ENCODE measurements at regions not wholly inside any gene's neighbourhood (a gene's known extent, or its start where the extent isn't known, plus 50 kb on each side); places are given as distances from the start of the nearest gene placed in this dataset.
"Not testable (repeated sequence)": the region's sequence is repeated elsewhere in the genome, so short reads cannot be mapped to it uniquely, and the experiment has no call there.

DNA sequence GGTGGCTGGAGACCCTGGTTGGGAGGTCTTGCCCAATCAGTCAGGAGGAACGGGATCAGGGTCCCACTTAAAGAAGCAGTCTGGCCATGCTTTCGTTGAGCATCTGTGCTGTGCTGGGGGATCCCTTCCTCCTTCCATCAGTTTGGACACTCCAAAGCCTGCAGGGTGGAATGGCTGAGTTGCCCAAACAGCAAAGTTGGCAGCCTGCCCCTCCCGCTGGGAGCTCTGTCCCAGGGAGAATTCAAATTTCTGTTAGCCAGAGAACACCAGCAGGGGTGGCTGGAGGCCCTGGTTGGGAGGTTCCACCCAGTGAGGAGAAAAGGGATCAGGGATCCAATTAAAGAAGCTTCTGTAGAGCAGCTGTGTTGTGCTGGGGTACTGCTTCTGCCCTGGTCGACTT is 96.9 kb upstream of the CTAGE1 start:
- H3K9me3 ChIP-seq (ENCODE audit: control insufficient read depth, insufficient read depth, low read length): no peaks in the 10 kb centered on the region
- H3K4me1 ChIP-seq (ENCODE audit: insufficient read depth, low read length): no peaks in the 10 kb centered on the region
- H3K36me3 ChIP-seq (ENCODE audit: insufficient read depth, low read length): no peaks in the 10 kb centered on the region
- no peak overlapping the region for H3K9ac ChIP-seq (ENCODE audit: low read depth, low read length)

DNA sequence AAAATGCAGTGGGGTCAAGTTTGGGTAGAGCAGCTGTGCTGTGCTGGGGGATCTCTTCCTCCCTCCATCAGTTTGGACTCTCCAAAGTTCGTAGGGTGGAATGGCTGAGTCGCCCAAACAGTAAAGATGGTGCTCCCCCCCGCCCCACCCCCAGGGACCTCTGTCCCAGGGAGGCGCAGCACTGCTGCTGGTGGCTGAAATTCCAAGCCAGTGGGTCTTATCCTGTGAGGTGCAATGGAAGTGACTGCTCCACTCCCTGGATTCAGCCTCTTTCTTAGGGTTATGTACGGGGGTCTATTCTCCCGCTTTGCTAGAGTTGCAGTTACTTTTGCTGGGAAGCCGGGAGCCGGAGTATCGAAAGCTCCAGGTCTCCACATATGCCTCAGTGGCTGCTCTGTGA is 97.5 kb upstream of the CTAGE1 start:
- Histone ChIP-seq H3K36me3 (ENCODE audit: insufficient read depth, low read length) (no peaks in the 10 kb centered on the region), H3K4me1 (ENCODE audit: insufficient read depth, low read length) (no peaks in the 10 kb centered on the region), H3K9ac (ENCODE audit: low read depth, low read length) (no peak overlapping the region), H3K9me3 (ENCODE audit: control insufficient read depth, insufficient read depth, low read length) (no peaks in the 10 kb centered on the region)

DNA sequence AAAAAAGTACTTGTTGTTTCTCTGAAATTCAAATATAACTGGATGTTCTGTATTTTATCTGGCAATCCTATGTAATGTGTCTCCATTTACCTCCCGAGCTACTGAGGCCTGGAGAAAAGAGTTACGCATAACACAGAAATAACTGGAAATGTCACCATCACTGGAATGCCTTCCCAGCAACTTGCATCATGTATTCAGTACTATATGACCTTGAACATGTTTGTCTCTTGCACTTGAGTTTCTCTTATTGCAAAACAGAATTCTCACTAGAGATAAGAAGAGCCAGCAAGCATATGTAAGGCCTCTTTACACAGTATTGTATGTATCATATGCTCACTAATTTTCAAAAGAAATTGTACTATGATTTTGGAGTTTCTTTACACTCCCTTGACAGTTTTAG is 99.6 kb upstream of the CTAGE1 start:
- H3K36me3 ChIP-seq (ENCODE audit: insufficient read depth, low read length): no peaks in the 10 kb centered on the region
- H3K4me1 ChIP-seq (ENCODE audit: insufficient read depth, low read length): no peaks in the 10 kb centered on the region
- H3K9me3 ChIP-seq (ENCODE audit: control insufficient read depth, insufficient read depth, low read length): no peaks in the 10 kb centered on the region
- H3K9ac ChIP-seq (ENCODE audit: low read depth, low read length): no peak overlapping the region

DNA sequence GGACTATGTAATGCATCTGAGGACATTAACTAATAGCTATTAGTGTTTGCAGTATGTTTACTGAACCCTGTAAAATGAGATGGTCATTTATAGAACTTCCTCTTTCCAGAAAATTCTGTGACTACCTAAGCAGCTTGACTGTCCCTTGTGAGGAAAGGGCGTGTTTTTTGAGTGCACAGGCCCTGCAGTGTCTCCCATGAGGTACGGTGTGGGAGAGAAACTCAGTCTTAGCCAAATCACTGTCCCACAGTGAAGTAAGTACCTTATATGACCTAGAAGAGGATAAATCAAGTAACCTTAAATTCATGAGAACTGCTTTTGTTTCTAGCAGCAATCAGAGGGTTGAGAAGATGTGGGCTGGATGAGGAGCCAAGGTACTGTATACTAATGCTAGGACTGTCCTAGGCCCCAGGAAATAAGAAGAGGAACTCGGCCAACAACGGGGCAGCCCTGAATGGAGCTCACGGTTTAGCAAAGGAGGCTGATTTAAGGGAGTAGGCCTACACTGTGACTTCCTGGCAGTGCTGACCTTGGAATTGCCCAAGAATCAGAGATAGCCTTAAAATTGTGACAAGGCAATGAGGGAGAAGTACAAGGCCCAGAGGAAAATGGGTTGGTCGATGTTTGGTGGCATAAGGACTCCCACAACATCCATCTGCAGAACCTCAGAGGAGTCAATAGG is 103.5 kb upstream of the CTAGE1 start:
- H3K9ac ChIP-seq (ENCODE audit: low read depth, low read length): no peak overlapping the region
- H3K36me3 ChIP-seq (ENCODE audit: insufficient read depth, low read length): no peaks in the 10 kb centered on the region
- H3K9me3 ChIP-seq (ENCODE audit: control insufficient read depth, insufficient read depth, low read length): no peaks in the 10 kb centered on the region
- no peaks in the 10 kb centered on the region for H3K4me1 ChIP-seq (ENCODE audit: insufficient read depth, low read length)

DNA sequence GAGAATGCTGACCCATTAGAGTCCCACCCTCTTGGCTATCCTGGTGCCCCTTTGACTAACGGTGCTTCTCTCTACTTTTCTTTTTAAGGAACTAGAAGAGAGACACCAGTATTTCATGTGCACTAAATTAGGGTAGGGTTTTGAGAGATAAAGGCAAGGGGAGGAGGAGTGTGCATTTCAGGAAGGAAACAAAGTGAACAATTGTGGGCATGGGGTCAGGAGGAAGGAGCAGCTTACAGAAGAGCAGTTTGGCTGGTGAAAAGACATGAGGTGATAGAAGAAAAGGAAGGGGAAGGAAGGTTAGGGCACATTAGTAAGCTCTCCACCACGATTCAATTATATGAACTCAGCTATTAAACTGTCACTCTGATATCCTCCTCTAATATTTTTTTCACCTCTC is 105.8 kb upstream of the CTAGE1 start:
- Histone ChIP-seq H3K4me1 (ENCODE audit: insufficient read depth, low read length) (no peaks in the 10 kb centered on the region), H3K36me3 (ENCODE audit: insufficient read depth, low read length) (no peaks in the 10 kb centered on the region), H3K9ac (ENCODE audit: low read depth, low read length) (no peak overlapping the region)

DNA sequence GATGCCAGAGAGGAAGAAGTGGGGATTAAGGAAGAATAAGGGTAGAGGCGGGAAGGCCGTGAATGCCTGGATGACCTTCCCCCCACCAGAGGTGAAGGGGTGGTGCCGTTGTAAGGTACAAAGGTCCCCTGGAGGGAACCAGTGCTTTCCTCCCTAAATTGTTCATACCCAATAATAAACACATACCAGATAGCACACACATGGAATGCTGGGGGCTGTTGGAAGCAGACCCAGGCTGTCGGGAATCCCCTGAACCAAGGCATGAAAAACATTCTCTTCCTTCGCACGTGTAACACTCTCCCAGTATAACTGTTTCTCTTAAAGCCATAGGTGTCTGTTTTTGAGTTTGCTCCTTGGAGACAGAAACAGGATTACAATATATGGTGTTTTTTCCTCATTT is 107.1 kb upstream of the CTAGE1 start:
- H3K36me3 ChIP-seq (ENCODE audit: insufficient read depth, low read length): no peaks in the 10 kb centered on the region
- no peaks in the 10 kb centered on the region for H3K9me3 ChIP-seq (ENCODE audit: control insufficient read depth, insufficient read depth, low read length)
- no peak overlapping the region for H3K9ac ChIP-seq (ENCODE audit: low read depth, low read length)
- no peaks in the 10 kb centered on the region for H3K4me1 ChIP-seq (ENCODE audit: insufficient read depth, low read length)

More for the DNA sequence above, 105.8 kb upstream of the CTAGE1 start:
- no peaks in the 10 kb centered on the region for H3K9me3 ChIP-seq (ENCODE audit: control insufficient read depth, insufficient read depth, low read length)

DNA sequence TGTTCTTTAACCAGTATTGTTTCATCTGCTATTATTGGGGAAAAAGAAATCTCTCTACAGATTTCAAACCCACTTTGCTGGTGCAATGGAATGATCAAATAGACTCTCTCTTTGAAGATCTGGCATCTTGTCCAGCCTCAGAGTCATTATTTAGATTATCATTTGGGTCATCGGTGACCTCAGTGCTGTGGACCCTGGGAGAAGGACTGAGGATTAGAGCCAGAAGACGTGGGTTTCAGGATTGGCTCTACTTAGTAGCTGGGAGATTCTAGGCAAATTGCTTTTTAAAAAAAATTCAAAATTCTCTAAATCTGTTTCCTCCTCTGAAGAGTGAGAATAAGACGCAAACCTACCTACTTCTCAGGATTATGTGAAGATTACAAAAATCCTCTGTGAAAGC is 107.6 kb upstream of the CTAGE1 start:
- Histone ChIP-seq H3K4me1 (ENCODE audit: insufficient read depth, low read length) (no peaks in the 10 kb centered on the region), H3K9me3 (ENCODE audit: control insufficient read depth, insufficient read depth, low read length) (no peaks in the 10 kb centered on the region), H3K9ac (ENCODE audit: low read depth, low read length) (no peak overlapping the region), H3K36me3 (ENCODE audit: insufficient read depth, low read length) (no peaks in the 10 kb centered on the region)

DNA sequence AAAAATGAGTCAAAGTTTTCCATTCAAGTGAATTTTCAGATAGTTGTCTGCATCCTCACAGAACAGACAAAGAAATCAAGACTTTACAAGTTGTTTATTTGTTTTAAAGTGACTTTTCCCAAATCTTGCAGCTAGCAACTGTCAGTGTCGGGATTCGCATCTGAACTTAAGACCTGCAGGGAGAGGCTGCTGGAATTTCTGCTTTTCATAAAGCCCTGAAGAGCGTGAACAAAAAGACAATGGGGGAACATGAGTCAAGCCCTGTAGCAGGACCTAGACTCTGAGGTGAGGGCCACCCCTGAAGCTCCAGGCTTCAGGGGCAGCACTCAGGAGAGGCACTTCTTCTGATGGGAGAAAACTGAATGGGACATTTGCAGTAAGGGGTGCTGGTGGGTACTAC is 108.2 kb upstream of the CTAGE1 start:
- H3K4me1 ChIP-seq (ENCODE audit: insufficient read depth, low read length): no peaks in the 10 kb centered on the region
- no peaks in the 10 kb centered on the region for H3K36me3 ChIP-seq (ENCODE audit: insufficient read depth, low read length)
- no peak overlapping the region for H3K9ac ChIP-seq (ENCODE audit: low read depth, low read length)
- H3K9me3 ChIP-seq (ENCODE audit: control insufficient read depth, insufficient read depth, low read length): no peaks in the 10 kb centered on the region

DNA sequence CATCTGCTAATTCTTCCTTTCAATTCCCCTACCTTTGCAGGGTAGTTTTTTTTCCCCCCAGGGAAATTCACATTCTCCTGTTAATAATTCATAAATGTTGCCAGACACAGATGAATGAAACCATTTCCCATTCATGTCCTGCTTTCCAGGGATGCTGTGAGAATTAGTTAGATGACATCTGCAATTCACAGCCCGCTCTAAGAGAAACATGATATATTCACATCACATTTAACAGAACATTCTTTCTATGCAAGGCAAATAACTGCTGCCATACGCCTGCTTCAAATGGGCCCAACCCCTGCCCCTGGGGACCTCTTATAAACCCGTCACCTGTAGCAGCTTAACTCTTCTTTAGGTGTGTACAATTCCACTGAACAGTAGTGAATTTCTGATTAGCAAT is 110.6 kb upstream of the CTAGE1 start:
- H3K36me3 ChIP-seq (ENCODE audit: insufficient read depth, low read length): no peaks in the 10 kb centered on the region
- no peaks in the 10 kb centered on the region for H3K4me1 ChIP-seq (ENCODE audit: insufficient read depth, low read length)
- H3K9ac ChIP-seq (ENCODE audit: low read depth, low read length): no peak overlapping the region
- H3K9me3 ChIP-seq (ENCODE audit: control insufficient read depth, insufficient read depth, low read length): no peaks in the 10 kb centered on the region

GRCh38 chr18:22534706-22535105 is 117.0 kb upstream of the CTAGE1 start:
- H3K36me3 ChIP-seq (ENCODE audit: insufficient read depth, low read length); H3K9ac ChIP-seq (ENCODE audit: low read depth, low read length); H3K9me3 ChIP-seq (ENCODE audit: control insufficient read depth, insufficient read depth, low read length); H3K4me1 ChIP-seq (ENCODE audit: insufficient read depth, low read length): not testable (repeated sequence)

GRCh38 chr18:22536558-22536957 is 118.8 kb upstream of the CTAGE1 start:
- no peak overlapping the region for H3K9ac ChIP-seq (ENCODE audit: low read depth, low read length)
- H3K4me1 ChIP-seq (ENCODE audit: insufficient read depth, low read length): no peaks in the 10 kb centered on the region
- no peaks in the 10 kb centered on the region; the same call in 1 of the 2 replicates for H3K9me3 ChIP-seq (ENCODE audit: control insufficient read depth, insufficient read depth, low read length)
- H3K36me3 ChIP-seq (ENCODE audit: insufficient read depth, low read length): no peaks in the 10 kb centered on the region

DNA sequence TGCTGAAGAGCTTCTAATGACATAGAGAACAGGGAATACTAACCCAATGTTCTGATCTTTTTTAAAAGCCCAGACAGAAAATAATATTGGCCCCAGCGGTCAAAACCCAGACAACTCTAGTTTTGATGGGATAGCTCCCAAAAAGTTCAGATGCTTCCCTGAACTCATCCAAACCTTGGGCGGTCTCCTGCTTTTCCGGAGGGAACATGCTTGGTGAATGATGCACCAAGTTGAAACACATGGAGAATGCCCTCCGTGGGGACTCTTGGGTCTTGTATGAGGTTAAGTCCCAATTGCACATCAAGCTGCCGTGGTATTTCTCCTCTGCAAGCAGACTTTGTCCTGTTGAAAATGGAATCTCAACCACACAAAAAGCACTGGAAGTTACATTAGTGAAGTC is 120.7 kb upstream of the CTAGE1 start:
- H3K9me3 ChIP-seq (ENCODE audit: control insufficient read depth, insufficient read depth, low read length): no peaks in the 10 kb centered on the region; the same call in 1 of the 2 replicates
- no peaks in the 10 kb centered on the region for H3K4me1 ChIP-seq (ENCODE audit: insufficient read depth, low read length)
- H3K9ac ChIP-seq (ENCODE audit: low read depth, low read length): no peak overlapping the region
- no peaks in the 10 kb centered on the region for H3K36me3 ChIP-seq (ENCODE audit: insufficient read depth, low read length)

DNA sequence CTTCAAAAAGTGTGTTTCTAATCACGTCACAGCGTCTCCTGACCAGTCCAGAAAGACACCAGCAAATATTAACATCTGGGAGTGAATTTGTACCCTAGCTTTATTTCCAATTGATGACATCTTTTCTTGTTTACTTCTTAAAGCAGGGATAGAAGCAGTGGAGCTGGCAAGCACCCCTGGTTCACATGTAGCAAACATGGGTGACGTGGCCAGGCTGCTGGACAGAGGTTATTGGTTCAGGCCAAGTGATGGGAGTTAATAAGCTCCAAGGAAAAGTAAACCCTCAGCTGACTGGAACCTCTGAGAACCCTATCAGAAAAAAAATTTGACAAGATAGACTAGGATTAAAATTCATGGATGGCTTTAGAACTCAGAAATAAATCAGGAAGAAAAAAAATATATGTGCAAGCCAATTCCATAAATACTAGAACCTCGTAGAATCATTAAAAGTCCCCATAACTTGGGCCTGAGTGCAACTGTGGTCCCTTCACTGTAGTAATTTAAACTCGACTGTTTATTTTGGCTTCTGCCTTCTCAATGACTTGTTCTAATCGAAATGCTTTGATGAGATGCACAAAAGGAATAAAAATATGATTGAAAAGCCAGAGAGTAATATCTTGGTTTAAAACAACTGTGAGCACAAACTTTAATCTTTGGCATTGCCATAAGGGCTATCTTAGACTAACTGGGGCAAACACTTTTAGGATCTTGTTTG is 121.5 kb upstream of the CTAGE1 start:
- Histone ChIP-seq H3K9me3 (ENCODE audit: control insufficient read depth, insufficient read depth, low read length) (no peaks in the 10 kb centered on the region; the same call in 1 of the 2 replicates), H3K9ac (ENCODE audit: low read depth, low read length) (no peak overlapping the region), H3K36me3 (ENCODE audit: insufficient read depth, low read length) (no peaks in the 10 kb centered on the region), H3K4me1 (ENCODE audit: insufficient read depth, low read length) (no peaks in the 10 kb centered on the region)

- H3K9me3 ChIP-seq (ENCODE audit: control insufficient read depth, insufficient read depth, low read length): no peaks in the 10 kb centered on the region; the same call in 1 of the 2 replicates
- no peak overlapping the region for H3K9ac ChIP-seq (ENCODE audit: low read depth, low read length)
- no peaks in the 10 kb centered on the region for H3K36me3 ChIP-seq (ENCODE audit: insufficient read depth, low read length)
- H3K4me1 ChIP-seq (ENCODE audit: insufficient read depth, low read length): 0 out of 2 replicates have a peak, but pooled peaks cover 3% of the 10 kb centered on the region
Measured at GRCh38 chr18:22541232-22541631, 123.5 kb upstream of the CTAGE1 start.

GRCh38 chr18:22542406-22542835 is 124.7 kb upstream of the CTAGE1 start:
- Histone ChIP-seq H3K4me1 (ENCODE audit: insufficient read depth, low read length) (0 out of 2 replicates have a peak, but pooled peaks cover 3% of the 10 kb centered on the region), H3K36me3 (ENCODE audit: insufficient read depth, low read length) (no peaks in the 10 kb centered on the region), H3K9ac (ENCODE audit: low read depth, low read length) (no peak overlapping the region), H3K9me3 (ENCODE audit: control insufficient read depth, insufficient read depth, low read length) (no peaks in the 10 kb centered on the region; the same call in 1 of the 2 replicates)
